WTC11 (cell line): ENCODE measurements at regions not wholly inside any gene's neighbourhood (a gene's known extent, or its start where the extent isn't known, plus 50 kb on each side); places are given as distances from the start of the nearest gene placed in this dataset.

Source experiments
- ATAC-seq: fragments of 200-7000 bp; cut with Tn5 transposase; 2 replicates; pipeline ENCODE4 v1.10.0; 2021; ENCODE audit warnings: mild to moderate bottlenecking, moderate library complexity
- CTCF ChIA-PET: fragments of 300-600 bp; sonication (Branson Sonifier 250); formaldehyde crosslinking; loops from one replicate; lab custom pipeline; 2021; ENCODE audit warnings: antibody characterized with exemption; lab: Charles Lee
- POLR2A ChIA-PET: fragments of 350-600 bp; sonication (Branson Sonifier 250); formaldehyde crosslinking; loops from one replicate; lab custom pipeline; 2021; ENCODE audit warnings: antibody characterized with exemption; lab: Charles Lee
- DNase-seq: peaks from one replicate; pipeline ENCODE4 v3.0.0; 2021; ENCODE audit warnings: low spot score
- H3K27ac Mint-ChIP-seq: 2 replicates; pipeline ENCODE4 v1.8.0; 2021; ENCODE audit warnings: mixed read lengths
- H3K27me3 Mint-ChIP-seq: 2 replicates; pipeline ENCODE4 v1.8.0; 2021; ENCODE audit warnings: low read depth, mild to moderate bottlenecking, moderate library complexity, mixed read lengths
- H3K36me3 Mint-ChIP-seq: 2 replicates; pipeline ENCODE4 v1.8.0; 2021; ENCODE audit warnings: mixed read lengths
- H3K4me1 Mint-ChIP-seq: 2 replicates; pipeline ENCODE4 v1.8.0; 2022; ENCODE audit warnings: mixed read lengths
- H3K4me3 Mint-ChIP-seq: 2 replicates; pipeline ENCODE4 v1.8.0; 2021; ENCODE audit warnings: mild to moderate bottlenecking, moderate library complexity, mixed read lengths
- H3K9me3 Mint-ChIP-seq: 2 replicates; pipeline ENCODE4 v1.8.0; 2021; ENCODE audit warnings: mixed read lengths
- FOXJ3 ChIP-seq: sonication (generic); formaldehyde crosslinking; IDR thresholded peaks from 2 replicates; pipeline ENCODE4 v1.9.0; 2021; ENCODE audit warnings: missing genetic modification reagents, mild to moderate bottlenecking, borderline replicate concordance
- GABPB1 ChIP-seq: sonication (generic); formaldehyde crosslinking; IDR thresholded peaks from 2 replicates; pipeline ENCODE4 v1.8.1; 2023; ENCODE audit warnings: mild to moderate bottlenecking, missing genetic modification reagents
- GRHL2 ChIP-seq: fragments of 250-450 bp; sonication (Bioruptor Pico); IDR thresholded peaks from 2 replicates; pipeline ENCODE4 v1.8.0; 2022; ENCODE audit warnings: mild to moderate bottlenecking, moderate library complexity; ENCODE audit not compliant: insufficient replicate concordance, severe bottlenecking
- JAZF1 ChIP-seq: fragments of 250-450 bp; sonication (Bioruptor Pico); IDR thresholded peaks from 2 replicates; pipeline ENCODE4 v1.9.0; 2021; ENCODE audit warnings: moderate library complexity, mild to moderate bottlenecking, inconsistent platforms
- JUN ChIP-seq: sonication (generic); formaldehyde crosslinking; IDR thresholded peaks from 2 replicates; pipeline ENCODE4 v1.8.0; 2023; ENCODE audit warnings: mild to moderate bottlenecking, missing genetic modification reagents
- MXD4 ChIP-seq: fragments of 250-450 bp; sonication (Bioruptor Pico); IDR thresholded peaks from 2 replicates; pipeline ENCODE4 v1.8.0; 2021; ENCODE audit warnings: mild to moderate bottlenecking, moderate library complexity, borderline replicate concordance
- NFATC4 ChIP-seq: fragments of 250-450 bp; sonication (Bioruptor Pico); IDR thresholded peaks from 2 replicates; pipeline ENCODE4 v1.9.0; 2021; ENCODE audit warnings: mild to moderate bottlenecking
- ZNF263 ChIP-seq: sonication (generic); formaldehyde crosslinking; IDR thresholded peaks from 2 replicates; pipeline ENCODE4 v1.8.1; 2022; ENCODE audit warnings: low read depth, mild to moderate bottlenecking, moderate library complexity, missing genetic modification reagents
- ZNF317 ChIP-seq: sonication (generic); formaldehyde crosslinking; IDR thresholded peaks from 2 replicates; pipeline ENCODE4 v1.8.1; 2023; ENCODE audit warnings: low read depth, mild to moderate bottlenecking, moderate library complexity, missing genetic modification reagents, borderline replicate concordance
- ZNF416 ChIP-seq: fragments of 250-450 bp; sonication (Bioruptor Pico); IDR thresholded peaks from 2 replicates; pipeline ENCODE4 v1.9.0; 2021; ENCODE audit warnings: mild to moderate bottlenecking, inconsistent platforms
- TF ChIP-seq, protein P1 (sequence below): sonication (generic); formaldehyde crosslinking; IDR thresholded peaks from 2 replicates; pipeline ENCODE4 v1.8.0; 2023; ENCODE audit warnings: mild to moderate bottlenecking, missing genetic modification reagents
- TF ChIP-seq, protein P2 (sequence below): sonication (generic); formaldehyde crosslinking; IDR thresholded peaks from 2 replicates; pipeline ENCODE4 v1.8.1; 2022; ENCODE audit warnings: mild to moderate bottlenecking, moderate library complexity, missing genetic modification reagents
- TF ChIP-seq, protein P3 (sequence below): sonication (generic); formaldehyde crosslinking; IDR thresholded peaks from 2 replicates; pipeline ENCODE4 v1.8.0; 2022; ENCODE audit warnings: mild to moderate bottlenecking, missing genetic modification reagents
- TF ChIP-seq, protein P4 (sequence below): sonication (generic); formaldehyde crosslinking; IDR thresholded peaks from 2 replicates; pipeline ENCODE4 v1.8.0; 2023; ENCODE audit warnings: missing genetic modification reagents, mild to moderate bottlenecking, borderline replicate concordance
- TF ChIP-seq, protein P5 (sequence below): fragments of 250-450 bp; sonication (Bioruptor Pico); IDR thresholded peaks from 2 replicates; pipeline ENCODE4 v1.9.0; 2021; ENCODE audit warnings: mild to moderate bottlenecking, borderline replicate concordance
- TF ChIP-seq, protein P6 (sequence below): sonication (generic); formaldehyde crosslinking; IDR thresholded peaks from 2 replicates; pipeline ENCODE4 v1.8.1; 2023; ENCODE audit warnings: mild to moderate bottlenecking, missing genetic modification reagents

DNA sequence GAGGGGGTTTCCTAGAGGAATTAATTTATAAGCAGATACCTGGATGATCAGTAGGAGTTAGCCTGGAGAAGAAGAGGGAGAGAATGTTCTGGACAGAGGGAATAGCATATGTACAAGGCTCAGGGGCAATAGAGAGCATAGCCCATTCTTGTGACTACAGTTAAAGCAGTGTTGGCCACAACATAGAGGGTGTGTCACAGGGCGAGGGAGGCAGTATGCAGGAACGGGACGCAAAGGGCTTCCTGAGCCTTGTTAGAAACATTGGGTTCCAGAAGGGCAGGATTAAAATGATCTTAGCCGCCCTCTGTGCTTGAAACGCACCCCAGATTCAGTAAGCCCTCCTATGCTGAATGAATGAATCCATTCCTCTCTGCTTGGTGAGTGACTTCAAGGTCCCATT lies 142.2 kb upstream of the PWP1 start (continued):
- TF ChIP-seq, protein P1, sequence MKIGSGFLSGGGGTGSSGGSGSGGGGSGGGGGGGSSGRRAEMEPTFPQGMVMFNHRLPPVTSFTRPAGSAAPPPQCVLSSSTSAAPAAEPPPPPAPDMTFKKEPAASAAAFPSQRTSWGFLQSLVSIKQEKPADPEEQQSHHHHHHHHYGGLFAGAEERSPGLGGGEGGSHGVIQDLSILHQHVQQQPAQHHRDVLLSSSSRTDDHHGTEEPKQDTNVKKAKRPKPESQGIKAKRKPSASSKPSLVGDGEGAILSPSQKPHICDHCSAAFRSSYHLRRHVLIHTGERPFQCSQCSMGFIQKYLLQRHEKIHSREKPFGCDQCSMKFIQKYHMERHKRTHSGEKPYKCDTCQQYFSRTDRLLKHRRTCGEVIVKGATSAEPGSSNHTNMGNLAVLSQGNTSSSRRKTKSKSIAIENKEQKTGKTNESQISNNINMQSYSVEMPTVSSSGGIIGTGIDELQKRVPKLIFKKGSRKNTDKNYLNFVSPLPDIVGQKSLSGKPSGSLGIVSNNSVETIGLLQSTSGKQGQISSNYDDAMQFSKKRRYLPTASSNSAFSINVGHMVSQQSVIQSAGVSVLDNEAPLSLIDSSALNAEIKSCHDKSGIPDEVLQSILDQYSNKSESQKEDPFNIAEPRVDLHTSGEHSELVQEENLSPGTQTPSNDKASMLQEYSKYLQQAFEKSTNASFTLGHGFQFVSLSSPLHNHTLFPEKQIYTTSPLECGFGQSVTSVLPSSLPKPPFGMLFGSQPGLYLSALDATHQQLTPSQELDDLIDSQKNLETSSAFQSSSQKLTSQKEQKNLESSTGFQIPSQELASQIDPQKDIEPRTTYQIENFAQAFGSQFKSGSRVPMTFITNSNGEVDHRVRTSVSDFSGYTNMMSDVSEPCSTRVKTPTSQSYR (CRISPR knock-in tag) = no peak
- TF ChIP-seq, protein P2, sequence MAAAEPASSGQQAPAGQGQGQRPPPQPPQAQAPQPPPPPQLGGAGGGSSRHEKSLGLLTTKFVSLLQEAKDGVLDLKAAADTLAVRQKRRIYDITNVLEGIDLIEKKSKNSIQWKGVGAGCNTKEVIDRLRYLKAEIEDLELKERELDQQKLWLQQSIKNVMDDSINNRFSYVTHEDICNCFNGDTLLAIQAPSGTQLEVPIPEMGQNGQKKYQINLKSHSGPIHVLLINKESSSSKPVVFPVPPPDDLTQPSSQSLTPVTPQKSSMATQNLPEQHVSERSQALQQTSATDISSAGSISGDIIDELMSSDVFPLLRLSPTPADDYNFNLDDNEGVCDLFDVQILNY (CRISPR knock-in tag) = no peak
- TF ChIP-seq, protein P3, sequence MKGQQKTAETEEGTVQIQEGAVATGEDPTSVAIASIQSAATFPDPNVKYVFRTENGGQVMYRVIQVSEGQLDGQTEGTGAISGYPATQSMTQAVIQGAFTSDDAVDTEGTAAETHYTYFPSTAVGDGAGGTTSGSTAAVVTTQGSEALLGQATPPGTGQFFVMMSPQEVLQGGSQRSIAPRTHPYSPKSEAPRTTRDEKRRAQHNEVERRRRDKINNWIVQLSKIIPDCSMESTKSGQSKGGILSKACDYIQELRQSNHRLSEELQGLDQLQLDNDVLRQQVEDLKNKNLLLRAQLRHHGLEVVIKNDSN (CRISPR knock-in tag) = no peak
- TF ChIP-seq, protein P4, sequence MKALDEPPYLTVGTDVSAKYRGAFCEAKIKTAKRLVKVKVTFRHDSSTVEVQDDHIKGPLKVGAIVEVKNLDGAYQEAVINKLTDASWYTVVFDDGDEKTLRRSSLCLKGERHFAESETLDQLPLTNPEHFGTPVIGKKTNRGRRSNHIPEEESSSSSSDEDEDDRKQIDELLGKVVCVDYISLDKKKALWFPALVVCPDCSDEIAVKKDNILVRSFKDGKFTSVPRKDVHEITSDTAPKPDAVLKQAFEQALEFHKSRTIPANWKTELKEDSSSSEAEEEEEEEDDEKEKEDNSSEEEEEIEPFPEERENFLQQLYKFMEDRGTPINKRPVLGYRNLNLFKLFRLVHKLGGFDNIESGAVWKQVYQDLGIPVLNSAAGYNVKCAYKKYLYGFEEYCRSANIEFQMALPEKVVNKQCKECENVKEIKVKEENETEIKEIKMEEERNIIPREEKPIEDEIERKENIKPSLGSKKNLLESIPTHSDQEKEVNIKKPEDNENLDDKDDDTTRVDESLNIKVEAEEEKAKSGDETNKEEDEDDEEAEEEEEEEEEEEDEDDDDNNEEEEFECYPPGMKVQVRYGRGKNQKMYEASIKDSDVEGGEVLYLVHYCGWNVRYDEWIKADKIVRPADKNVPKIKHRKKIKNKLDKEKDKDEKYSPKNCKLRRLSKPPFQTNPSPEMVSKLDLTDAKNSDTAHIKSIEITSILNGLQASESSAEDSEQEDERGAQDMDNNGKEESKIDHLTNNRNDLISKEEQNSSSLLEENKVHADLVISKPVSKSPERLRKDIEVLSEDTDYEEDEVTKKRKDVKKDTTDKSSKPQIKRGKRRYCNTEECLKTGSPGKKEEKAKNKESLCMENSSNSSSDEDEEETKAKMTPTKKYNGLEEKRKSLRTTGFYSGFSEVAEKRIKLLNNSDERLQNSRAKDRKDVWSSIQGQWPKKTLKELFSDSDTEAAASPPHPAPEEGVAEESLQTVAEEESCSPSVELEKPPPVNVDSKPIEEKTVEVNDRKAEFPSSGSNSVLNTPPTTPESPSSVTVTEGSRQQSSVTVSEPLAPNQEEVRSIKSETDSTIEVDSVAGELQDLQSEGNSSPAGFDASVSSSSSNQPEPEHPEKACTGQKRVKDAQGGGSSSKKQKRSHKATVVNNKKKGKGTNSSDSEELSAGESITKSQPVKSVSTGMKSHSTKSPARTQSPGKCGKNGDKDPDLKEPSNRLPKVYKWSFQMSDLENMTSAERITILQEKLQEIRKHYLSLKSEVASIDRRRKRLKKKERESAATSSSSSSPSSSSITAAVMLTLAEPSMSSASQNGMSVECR (CRISPR knock-in tag) = no peak
- TF ChIP-seq ZNF416 (CRISPR knock-in tag) = no peak
- TF ChIP-seq, all 79 proteins: peak for 0

DNA sequence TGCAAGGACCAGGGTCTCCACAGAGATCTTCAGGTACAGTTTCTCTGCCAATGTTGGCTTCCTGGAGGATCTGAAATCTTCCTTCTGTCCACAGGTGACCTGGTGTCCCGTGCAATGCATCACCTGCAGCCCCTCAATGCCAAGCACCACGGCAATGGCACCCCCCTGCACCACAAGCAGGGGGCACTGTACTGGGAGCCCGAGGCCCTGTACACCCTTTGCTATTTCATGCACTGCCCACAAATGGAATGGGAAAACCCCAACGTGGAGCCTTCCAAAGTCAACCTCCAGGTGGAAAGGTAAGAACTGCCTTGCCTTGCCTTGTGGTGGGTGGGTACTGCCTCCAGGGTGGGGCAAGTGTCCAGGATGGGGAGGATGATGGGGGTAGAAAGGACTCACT lies 141.8 kb upstream of the PWP1 start:
- Mint-ChIP-seq H3K9me3 (no peaks in the 10 kb centered on the region), H3K27ac (no peak overlapping the region), H3K4me1 (no peaks in the 10 kb centered on the region), H3K27me3 (no peaks in the 10 kb centered on the region), H3K4me3 (no peak overlapping the region), H3K36me3 (no peaks in the 10 kb centered on the region)
- POLR2A ChIA-PET = no interaction called here
- DNase-seq (no peak), ATAC-seq (peak; percentile 50; the same call in 1 of the 2 replicates)
- CTCF ChIA-PET = no interaction called here
- TF ChIP-seq, protein P5, sequence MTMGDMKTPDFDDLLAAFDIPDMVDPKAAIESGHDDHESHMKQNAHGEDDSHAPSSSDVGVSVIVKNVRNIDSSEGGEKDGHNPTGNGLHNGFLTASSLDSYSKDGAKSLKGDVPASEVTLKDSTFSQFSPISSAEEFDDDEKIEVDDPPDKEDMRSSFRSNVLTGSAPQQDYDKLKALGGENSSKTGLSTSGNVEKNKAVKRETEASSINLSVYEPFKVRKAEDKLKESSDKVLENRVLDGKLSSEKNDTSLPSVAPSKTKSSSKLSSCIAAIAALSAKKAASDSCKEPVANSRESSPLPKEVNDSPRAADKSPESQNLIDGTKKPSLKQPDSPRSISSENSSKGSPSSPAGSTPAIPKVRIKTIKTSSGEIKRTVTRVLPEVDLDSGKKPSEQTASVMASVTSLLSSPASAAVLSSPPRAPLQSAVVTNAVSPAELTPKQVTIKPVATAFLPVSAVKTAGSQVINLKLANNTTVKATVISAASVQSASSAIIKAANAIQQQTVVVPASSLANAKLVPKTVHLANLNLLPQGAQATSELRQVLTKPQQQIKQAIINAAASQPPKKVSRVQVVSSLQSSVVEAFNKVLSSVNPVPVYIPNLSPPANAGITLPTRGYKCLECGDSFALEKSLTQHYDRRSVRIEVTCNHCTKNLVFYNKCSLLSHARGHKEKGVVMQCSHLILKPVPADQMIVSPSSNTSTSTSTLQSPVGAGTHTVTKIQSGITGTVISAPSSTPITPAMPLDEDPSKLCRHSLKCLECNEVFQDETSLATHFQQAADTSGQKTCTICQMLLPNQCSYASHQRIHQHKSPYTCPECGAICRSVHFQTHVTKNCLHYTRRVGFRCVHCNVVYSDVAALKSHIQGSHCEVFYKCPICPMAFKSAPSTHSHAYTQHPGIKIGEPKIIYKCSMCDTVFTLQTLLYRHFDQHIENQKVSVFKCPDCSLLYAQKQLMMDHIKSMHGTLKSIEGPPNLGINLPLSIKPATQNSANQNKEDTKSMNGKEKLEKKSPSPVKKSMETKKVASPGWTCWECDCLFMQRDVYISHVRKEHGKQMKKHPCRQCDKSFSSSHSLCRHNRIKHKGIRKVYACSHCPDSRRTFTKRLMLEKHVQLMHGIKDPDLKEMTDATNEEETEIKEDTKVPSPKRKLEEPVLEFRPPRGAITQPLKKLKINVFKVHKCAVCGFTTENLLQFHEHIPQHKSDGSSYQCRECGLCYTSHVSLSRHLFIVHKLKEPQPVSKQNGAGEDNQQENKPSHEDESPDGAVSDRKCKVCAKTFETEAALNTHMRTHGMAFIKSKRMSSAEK (CRISPR knock-in tag) = no peak
- TF ChIP-seq GRHL2 (CRISPR knock-in tag) (no peak), ZNF416 (CRISPR knock-in tag) (no peak), NFATC4 (CRISPR knock-in tag) (no peak), JUN (CRISPR knock-in tag) (no peak), ZNF263 (no peak), FOXJ3 (CRISPR knock-in tag) (no peak), MXD4 (CRISPR knock-in tag) (no peak), GABPB1 (CRISPR knock-in tag) (no peak), ZNF317 (CRISPR knock-in tag) (no peak), JAZF1 (CRISPR knock-in tag) (no peak)
- TF ChIP-seq, protein P3 (CRISPR knock-in tag) = no peak
- TF ChIP-seq, protein P6, sequence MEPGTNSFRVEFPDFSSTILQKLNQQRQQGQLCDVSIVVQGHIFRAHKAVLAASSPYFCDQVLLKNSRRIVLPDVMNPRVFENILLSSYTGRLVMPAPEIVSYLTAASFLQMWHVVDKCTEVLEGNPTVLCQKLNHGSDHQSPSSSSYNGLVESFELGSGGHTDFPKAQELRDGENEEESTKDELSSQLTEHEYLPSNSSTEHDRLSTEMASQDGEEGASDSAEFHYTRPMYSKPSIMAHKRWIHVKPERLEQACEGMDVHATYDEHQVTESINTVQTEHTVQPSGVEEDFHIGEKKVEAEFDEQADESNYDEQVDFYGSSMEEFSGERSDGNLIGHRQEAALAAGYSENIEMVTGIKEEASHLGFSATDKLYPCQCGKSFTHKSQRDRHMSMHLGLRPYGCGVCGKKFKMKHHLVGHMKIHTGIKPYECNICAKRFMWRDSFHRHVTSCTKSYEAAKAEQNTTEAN = no peak
